Stimulated activated CD4-positive, alpha-beta T cell treated with anti-CD3 and anti-CD28 coated beads, TNF-alpha, amount 100 ng/mL, for 4 hours (primary cell): ENCODE measurements at regions not wholly inside any gene's neighbourhood (a gene's known extent, or its start where the extent isn't known, plus 50 kb on each side); places are given as distances from the start of the nearest gene placed in this dataset.
"Not testable (repeated sequence)": the region's sequence is repeated elsewhere in the genome, so short reads cannot be mapped to it uniquely, and the experiment has no call there.

ENCODE experiments used
- DNase-seq, 3 experiments: peaks; one replicate each; pipeline ENCODE4 v3.0.0-alpha.2; 2020; ENCODE audit warnings: low read depth in 3 of 3

DNA sequence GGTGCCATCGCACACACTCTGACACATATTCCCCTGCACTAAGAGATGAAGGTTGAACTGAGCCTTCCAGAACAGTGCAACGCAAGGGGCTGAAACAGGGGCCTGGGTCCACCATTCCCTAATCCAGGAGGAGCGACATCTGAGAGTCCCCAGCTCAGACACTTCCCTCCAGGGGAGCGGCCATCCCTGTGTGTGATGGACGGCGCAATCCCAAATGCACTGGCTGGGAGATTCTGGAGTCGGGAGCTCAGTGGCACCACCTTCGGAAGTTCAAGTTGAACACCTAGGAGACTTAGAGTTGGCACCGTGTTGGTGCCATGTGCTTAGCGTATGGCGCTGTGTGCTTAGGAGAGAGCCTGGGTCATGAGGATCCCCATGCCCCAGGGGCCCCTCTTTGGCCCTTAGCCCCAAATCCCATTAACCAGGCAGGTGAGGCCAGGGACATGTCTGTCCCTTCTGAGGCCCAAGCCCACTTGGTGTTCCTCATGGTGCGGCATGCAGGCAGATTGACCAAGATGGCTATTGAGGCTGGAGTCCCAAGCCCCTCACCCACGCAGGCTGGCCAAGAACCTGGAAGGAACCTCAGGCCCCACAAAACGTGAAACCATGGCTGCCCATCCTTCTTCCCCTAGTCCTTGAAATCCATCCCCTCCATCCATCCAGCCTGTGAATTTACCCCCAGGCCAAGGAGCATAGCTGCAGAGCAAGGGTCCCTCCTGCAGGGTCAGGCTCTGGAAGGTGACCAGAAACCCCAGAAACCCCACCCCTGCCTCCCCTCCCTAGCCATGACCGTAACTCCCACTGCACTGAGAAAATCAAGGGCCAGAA is 114.1 kb upstream of the OTOS start:
- no peak for DNase-seq

DNA sequence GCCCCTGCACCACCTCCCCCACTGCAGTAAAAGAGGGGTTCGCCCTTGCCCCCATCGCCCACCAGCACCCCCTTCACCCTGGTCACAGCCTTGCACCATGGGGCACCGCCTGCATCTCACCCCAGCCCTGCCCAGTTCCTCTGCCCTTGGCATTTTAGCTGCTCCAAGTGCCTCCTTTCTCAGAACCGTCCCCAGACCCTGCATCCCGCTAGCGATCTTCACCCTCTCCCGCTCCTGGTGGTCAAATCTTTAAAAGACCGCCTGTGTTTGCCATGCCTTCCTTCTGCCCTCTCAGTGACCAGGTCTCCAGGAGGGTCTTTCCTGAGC is 114.7 kb upstream of the OTOS start:
- no peak for DNase-seq

DNA sequence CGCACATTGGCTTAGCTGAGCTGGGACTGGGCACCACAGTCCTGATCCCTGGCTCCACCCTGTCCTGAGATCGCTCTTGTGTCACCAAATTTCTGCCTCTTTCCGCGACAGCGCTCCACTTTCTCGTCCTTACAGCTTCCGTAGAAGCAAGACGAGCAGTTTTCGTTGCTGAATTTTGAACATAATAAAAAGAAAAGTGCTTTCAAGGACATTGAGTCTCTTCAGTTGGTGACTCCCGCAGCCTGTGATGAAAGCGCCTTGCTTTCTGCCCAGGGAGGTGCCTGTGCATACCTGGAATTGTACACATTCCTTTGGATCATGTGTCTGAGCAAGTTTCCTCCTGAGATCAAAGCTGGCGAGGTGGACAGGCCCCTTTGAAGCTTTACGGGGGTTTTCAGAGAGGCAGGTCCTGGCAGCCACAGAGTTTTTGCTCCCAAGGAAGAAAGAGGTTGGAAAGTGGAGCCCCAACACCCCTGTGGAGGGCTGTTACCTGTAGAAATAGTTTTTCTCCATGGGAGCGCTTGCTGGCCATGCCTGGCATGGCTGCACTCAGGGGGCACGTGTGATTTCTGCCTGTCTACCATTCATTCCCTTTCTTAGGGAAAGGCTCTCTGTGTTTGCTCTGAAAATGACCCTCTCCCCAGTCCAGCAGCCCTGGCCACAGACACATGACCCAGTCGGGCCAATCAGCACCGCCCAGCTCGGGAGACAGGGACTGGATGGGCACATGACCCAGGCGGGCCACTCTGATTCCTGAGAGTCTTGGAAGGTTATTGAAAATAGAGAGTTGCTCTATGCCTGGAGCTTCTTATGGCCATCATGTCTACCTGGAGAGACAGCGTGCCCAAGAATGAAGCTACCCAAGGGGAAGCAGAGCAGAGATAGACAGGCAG is 115.6 kb upstream of the OTOS start:
- no peak for DNase-seq

DNA sequence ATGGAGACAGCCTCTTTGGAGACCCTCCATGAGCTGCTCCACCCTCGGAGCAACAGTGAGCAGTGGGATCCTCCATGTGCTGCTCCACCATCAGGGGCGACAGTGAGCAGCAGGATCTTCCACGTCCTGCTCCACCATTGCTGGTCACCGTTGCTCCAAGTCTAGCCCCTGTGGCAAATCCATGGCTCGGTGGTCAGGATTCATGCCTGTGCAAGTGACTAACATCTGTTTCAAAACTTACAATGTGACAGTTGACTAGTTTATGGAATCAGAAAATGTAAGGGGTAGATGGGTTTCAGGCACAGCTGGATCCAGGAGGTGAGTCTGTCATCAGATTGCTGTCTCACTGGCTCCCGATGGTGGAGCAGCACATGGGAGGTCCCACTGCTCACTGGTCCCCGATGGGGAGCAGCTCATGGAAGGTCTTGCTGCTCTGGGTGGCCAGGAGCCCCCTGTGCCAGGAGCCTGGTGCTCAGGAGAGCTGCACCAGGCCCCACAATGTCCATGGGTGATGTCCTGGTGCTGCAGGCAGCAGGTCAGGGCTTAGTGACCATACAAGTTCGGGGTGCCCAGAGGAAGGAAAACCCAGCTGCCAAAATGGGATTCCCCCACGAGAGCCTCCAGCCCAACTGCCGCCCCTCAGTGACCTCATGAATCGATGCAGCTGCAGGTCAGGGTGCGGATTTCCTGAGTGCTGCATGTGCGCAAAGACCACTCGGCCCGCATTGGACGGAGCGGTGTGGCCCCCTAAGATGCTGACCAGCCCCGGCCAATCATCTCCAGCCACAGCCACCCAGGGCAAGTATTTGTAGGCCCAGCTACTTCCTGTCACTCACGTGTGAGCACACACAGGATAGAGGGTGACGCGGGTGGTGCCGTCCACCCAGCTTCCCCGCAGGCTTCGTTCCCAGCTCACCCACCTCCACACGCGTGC is 116.5 kb upstream of the OTOS start:
- DNase-seq = no peak

DNA sequence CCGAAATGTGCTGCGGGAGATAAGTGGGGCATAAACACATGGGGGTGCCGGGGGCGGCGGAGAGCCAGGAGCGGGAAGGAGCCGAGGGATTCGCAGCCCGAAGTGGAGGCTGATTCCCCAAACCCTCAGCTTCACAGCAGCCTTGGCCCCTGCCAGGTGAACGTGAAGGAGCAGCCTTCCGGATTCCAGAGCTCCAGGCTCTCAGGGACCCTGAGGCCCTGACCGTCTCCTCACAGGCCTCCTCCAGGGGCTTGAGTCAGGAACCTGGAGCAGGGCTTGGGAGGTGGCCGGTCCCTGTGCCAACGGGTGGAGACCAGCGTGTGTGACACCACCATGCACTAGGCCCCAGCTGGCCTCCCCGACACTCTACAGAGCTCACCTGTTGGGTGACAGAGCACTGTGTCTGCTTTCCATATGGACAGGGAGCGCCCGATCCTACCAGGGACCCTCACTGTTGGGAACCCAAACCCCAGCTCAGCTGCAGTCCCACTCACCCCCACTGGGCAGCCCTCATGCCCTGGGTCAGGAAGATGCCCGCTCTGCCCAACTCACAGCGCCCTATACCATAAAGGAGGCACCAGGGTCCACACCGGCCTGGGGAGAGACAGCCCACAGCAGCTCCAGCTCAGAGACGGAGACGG is 117.6 kb upstream of the OTOS start:
- DNase-seq = no peak

DNA sequence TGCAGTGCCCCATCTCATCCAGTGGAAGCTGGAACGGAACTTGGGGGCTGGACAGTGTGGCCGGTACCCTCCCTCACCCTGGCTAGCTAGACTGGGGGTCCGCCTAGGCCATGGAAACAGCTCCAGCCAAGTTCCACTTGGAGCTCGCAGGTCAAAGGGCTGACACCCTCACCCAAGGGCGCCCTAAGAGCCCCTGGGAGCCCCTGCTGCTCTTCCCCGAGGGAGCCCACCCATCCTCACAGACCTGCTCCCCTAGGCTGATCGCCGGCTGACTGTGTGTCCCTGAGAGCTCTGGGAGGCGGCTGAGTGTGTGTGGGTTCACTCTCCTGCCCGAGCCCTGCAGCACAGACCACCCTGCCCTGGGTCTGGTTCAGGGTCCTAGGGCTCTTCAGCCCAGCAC is 118.2 kb upstream of the OTOS start:
- DNase-seq = no peak

DNA sequence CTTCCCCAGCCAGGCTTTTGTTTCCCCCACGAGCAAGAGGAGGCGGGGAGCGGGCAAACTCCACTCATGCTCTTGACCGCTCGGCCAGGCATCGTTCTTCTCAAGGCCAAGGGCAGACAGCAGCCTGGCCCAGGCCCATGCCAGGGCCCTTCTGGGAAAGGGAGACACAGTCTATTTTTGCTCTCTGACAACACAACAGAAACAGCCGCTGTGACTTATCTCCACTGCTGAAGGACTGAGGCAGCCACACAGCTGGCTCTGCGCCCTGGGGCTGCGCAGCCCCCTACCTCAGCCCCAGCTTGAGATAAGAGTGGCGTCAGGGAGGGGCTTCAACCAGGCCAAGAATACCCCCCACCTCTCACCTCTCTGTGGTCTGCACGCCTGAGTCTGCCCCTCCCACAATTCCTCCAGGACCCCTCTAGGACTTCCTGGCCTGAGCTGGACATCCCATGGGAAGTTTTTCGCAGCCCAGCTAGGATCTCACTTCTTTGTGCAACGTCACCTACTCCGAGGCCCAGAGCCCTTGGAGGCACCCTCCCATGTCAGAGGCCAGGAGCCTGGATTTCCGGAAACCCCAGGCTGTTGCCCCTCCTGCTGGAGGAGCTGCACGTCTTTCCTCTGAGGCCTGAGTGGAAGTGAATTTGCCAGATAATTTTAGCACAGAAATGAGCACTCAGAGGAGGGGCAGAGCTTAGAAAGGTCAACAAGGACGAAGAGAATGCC is 118.9 kb upstream of the OTOS start:
- no peak for DNase-seq

DNA sequence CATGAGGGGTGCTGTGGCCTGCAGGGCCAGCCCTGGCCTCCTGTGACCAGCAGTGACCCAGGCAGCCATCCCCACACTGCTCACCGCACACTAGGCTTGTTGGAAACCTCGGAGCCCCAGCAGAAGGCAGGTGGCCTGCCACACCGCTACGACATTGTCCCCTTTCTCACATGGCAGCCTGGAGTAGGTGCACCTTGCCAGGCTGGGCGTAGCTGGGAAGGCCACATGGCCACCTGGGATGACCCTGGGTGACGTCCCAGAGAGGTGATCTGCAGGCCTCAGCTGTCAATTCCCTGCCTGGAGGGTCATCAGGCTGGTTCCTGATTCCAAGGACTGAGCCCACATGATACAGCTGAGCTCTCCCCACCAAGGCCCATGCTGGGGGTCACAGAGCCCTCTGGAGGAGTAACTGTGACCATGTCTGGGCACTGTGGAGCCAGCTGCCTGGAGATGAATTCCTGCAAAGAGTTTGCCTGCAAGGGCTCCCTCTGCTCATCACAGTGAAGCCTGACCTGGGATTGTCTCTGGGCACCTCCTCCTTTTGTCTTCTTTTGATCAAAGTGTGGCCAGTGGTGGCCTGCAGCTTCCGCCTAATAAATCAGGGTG is 119.6 kb upstream of the OTOS start:
- no peak for DNase-seq

DNA sequence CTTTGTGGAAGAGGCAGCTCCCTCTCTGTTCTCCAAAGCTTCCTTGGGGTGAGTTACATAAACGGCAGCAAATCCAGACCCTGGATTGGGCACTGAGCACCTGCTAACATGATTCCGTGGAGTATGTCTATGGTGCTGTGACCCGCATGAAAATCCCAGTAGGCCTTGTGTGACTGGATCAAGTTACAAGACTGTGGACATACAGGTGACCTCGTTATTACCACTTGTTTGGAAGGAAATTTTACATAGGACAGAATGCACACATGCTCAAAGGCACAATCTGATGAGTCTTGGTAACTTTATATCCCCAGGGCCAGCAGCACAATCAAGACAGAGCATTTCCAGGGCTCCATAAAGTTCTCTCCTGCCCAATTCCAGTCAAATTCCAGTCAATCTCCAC is 120.2 kb upstream of the OTOS start:
- no peak for DNase-seq

DNA sequence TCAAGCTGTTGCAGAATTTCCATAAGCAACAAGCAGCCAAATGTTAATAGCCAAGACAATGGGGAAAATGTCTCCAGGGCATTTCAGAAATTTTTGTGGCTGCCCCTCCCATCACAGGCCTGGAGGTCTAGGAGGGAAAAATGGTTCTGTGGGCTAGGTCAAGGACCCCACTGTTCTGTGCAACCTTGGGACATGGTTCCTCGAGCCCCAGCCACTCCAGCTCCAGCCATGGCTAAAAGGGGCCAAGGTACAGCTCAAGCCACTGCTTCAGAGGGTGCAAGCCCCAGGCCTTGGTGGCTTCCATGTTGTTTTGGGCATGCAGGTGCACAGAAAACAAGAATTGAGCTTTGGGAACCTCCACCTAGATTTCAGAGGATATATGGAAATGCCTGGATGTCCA is 122.1 kb upstream of the OTOS start:
- not testable (repeated sequence) for DNase-seq

DNA sequence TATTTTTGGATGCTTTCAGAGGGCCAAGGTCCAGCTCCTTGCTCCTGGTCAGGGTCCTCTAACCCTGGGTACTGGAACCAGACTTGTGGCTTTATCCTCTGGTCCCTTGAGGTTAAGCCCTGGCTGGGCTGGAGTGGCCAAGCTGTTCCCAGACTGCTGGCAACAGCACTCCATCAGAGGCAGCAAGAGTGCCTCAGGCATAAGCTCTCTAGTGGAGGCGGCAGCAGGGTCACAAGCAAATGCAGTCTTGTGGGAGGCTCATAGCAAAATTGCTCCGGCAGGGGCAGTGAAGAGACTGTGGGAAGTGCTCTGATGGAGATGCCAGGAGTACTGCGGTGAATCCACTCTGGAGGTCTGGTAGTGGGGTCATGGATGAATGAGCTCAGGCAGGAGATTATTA is 128.9 kb upstream of the OTOS start:
- no peak for DNase-seq

DNA sequence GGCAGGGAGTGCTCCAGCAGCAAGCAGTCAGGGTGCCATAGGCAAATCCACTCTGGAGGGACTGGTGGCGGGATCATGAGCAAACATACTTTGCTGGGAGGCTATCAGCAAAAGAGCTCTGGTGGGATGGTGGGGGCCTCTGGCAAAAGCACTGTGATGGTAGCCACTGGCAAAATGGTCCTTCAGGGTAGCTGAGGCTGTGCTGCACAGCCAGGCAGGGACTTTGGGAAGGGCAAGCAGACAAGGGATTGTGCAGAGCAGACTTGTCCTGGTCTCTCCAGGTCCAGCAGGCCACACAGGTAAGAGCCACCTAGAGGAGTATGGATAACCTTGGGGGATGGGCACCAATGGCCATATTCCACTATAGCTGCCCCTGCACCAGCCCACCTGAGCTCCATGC is 129.4 kb upstream of the OTOS start:
- no peak for DNase-seq

DNA sequence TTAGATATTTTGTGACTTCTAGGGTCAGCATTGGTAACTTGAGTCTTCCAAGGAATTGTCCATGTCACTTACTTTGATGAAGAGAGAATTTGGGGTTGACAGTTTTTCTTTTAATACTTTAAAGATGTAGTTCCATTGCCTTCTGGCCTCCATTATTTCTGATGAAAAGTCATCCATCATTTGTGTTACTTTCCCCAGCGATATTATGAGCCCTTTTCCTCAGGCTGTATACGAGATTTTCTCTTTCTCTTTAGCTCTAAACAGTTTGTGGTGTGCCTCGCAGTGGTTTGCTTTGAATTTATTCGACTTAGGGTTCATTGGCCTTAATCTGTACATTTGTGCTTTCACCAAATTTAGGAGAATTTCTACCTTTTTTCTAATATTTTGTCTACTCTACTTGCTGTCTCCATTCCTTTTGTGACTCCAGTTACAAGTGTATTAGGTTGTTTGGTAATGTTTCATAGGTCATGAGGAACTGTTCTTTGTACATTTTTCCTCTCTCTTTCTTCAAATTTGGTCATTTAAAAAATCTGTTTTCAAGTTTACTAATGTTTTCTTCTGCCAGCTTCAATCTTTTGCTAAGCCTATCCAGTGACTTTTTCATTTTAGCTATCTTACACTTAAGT is 131.4 kb upstream of the OTOS start:
- no peak for DNase-seq

DNA sequence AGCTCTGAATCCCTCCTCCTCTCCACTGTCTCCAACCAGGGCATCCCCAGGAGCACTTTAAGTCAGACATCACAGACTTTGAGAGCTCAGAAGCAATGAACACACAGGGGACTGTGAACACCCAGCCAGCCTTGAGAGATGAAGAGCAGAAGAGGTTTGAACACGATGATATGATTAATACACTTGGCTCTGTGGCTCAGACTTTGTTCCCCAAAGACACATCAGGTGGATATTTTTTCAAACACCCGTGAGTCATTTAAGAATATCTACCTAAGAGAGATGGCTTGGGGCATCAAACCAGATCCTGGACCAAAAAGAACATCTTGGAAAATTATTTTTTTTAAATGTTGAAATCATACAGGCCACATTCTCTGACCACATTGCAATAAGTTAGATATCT is 134.9 kb upstream of the OTOS start:
- DNase-seq = no peak

DNA sequence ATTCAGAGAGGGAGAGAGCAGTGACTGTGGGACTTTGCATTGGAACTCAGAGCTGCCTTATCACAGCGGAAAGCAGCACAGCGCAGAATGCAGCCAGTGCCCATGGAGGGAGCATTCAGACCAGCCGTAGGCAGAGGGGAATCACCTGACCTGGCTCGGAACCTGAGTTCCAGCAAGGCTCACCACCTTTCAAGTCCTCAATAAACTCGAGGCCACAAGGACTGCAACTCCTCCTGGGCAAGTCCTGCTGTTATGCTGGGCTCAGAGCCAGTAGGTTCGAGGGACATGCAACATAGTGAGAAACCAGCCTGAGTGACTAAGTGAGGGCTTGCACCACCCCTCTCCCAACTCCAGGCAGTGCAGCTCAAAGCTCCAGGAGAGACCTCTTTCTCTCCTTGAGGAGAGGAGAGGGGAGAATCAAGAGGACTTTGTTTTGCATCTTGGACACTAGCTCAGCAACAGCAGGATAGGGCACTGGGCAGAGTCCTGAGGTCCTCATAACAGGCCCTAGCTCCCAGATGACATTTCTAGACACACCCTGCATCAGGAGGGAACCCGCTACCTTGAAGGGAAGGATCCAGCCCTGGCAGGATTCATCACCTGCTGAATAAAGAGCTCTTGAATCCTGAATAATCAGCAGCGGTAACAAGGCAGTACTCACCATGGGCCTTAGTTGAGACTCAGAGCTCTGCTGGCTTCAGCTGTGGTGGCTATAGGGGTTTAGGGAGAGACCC is 136.8 kb upstream of the OTOS start:
- DNase-seq = no peak

DNA sequence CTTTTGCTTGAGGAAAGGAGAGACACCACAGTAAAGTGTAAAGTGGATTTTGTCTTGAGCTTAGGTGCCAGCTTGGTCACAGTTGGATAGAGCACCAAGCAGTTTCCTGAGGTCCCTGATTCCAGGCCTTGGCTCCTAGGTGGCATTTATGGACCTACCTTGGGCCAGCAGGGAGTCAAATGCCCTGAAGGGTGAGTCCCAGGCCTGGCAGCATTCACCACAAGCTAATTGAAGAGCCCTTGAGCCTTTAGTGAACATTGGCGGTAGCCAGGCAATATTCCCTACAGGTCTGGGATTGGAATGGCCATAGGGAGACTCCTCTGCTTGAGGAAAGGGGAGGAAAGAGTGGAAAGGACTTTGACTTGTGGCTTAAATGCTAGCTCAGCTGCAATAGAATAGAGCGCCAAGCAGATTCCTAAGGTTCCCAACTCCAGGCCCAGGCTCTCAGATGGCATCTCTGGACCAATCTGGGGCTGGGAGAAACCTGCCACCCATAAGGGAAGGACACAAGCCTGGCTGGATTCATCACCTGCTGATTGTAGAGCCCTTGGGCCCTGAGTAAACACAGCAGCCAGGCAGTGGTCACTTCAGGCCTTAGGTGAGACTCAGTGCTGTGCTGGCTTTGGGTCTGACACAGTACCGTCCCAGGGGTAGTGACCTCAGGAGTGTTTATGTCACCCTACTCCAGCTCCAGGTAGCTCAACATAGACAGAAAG is 137.5 kb upstream of the OTOS start:
- no peak for DNase-seq

DNA sequence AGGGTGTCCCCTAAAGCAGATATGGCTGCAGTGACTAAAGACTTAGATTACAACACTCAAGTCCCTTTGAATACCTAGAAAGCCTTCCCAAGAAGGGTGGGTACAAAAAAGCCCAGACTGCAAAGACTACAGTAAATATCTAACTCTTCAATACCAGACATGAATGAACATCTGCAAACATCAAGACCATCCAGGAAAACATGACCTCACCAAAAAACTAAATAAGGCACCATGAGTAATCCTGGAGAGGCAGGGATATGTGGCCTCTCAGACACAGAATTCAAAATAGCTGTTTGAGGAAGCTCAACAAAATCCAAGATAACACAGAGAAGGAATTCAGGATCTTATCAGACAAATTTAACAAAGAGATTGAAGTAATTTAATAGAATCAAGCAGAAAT is 138.2 kb upstream of the OTOS start:
- DNase-seq = no peak

DNA sequence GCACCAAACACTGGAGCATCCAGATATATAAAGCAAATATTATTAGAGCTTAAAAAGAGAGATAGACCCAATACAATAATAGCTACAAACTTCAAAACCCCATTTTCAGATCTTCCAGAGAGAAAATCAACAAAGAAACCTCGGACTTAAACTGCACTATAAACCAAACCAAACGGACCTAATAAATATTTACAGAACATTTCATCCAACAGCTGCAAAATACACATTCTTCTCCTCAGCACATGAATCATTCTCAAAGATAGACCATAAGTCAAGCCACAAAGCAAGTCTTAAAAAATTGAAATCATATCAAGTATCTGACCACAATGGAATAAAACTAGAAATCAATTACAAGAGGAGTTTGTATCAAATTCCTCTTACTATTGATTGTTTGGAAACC is 140.2 kb upstream of the OTOS start:
- DNase-seq = no peak
